Stomach (tissue), 4 donors: ENCODE measurements at regions not wholly inside any gene's neighbourhood (a gene's known extent, or its start where the extent isn't known, plus 50 kb on each side); places are given as distances from the start of the nearest gene placed in this dataset.

Experiments used
- CTCF ChIP-seq, 7 experiments: fragments of 450-650 bp in 4 of 7; fragments of 200-600 bp in 3 of 7; sonication (generic) in 3 of 7; IDR thresholded peaks; one replicate each; pipeline ENCODE4 v1.5.1; 2016 to 2019; ENCODE audit warnings: antibody characterized with exemption in 7 of 7, control low read depth in 2 of 7, mild to moderate bottlenecking in 1 of 7
- POLR2A ChIP-seq, 4 donors: fragments of 450-650 bp; IDR thresholded peaks; one replicate each; pipeline ENCODE4 v1.6.1; 2016; ENCODE audit warnings: antibody characterized with exemption in 4 of 4, control low read depth in 2 of 4, mild to moderate bottlenecking in 1 of 4, moderate library complexity in 1 of 4
- POLR2AphosphoS5 ChIP-seq, 3 donors: sonication (generic); formaldehyde crosslinking; IDR thresholded peaks; one replicate each; pipeline ENCODE4 v1.6.1; 2016; ENCODE audit warnings: antibody characterized with exemption in 3 of 3

- no peak for TF ChIP-seq POLR2A (IDR thresholded peaks at IDR 0.05)
- TF ChIP-seq CTCF (IDR thresholded peaks at IDR 0.05), result no peak
- no peak for TF ChIP-seq POLR2AphosphoS5 (IDR thresholded peaks at IDR 0.05)
Observed at GRCh38 chr2:129408570-129408969, 570.9 kb upstream of the RAB6C start.
